LHCN-M2 (cell line): ENCODE measurements at regions not wholly inside any gene's neighbourhood (a gene's known extent, or its start where the extent isn't known, plus 50 kb on each side); places are given as distances from the start of the nearest gene placed in this dataset.

Experiments
- DNase-seq: peaks from one replicate; pipeline ENCODE4 v3.0.0-alpha.2; 2012; ENCODE audit warnings: low read depth

GRCh38 chr2:19846567-19846966 lies 55.2 kb downstream of the TTC32 start:
- DNase-seq: no peak

- no peak for DNase-seq
These were observed 55.8 kb downstream of the TTC32 start for GRCh38 chr2:19846030-19846429.

- no peak for DNase-seq
These were observed 56.4 kb downstream of the TTC32 start for GRCh38 chr2:19845323-19845920.

GRCh38 chr2:19844750-19845149 lies 57.0 kb downstream of the TTC32 start:
- DNase-seq: no peak

- DNase-seq: no peak
These were observed 57.7 kb downstream of the TTC32 start for GRCh38 chr2:19843992-19844515.

- DNase-seq: no peak
These were observed 59.7 kb downstream of the TTC32 start for GRCh38 chr2:19841918-19842693.

GRCh38 chr2:19839438-19839837 lies 62.3 kb downstream of the TTC32 start:
- DNase-seq: no peak

GRCh38 chr2:19838616-19839015 lies 63.2 kb downstream of the TTC32 start:
- DNase-seq: no peak

GRCh38 chr2:19837235-19837766 lies 64.5 kb downstream of the TTC32 start:
- no peak for DNase-seq

- no peak for DNase-seq
These were observed 66.0 kb downstream of the TTC32 start for GRCh38 chr2:19835781-19836281.

- DNase-seq: no peak
These were observed 67.8 kb downstream of the TTC32 start for GRCh38 chr2:19833978-19834377.

GRCh38 chr2:19829672-19830071 lies 72.1 kb downstream of the TTC32 start:
- DNase-seq: no peak

GRCh38 chr2:19826874-19827273 lies 74.9 kb downstream of the TTC32 start:
- DNase-seq: no peak

GRCh38 chr2:19823507-19823906 lies 78.3 kb downstream of the TTC32 start:
- DNase-seq: no peak

GRCh38 chr2:19819097-19820065 lies 82.4 kb downstream of the TTC32 start:
- DNase-seq: peak; percentile 85

GRCh38 chr2:19818543-19818942 lies 83.2 kb downstream of the TTC32 start:
- no peak for DNase-seq

GRCh38 chr2:19818039-19818438 lies 83.7 kb downstream of the TTC32 start:
- DNase-seq: no peak

- no peak for DNase-seq
These were observed 86.0 kb downstream of the TTC32 start for GRCh38 chr2:19815746-19816145.

GRCh38 chr2:19812166-19812565 lies 89.6 kb downstream of the TTC32 start:
- no peak for DNase-seq

GRCh38 chr2:19811186-19811585 lies 90.6 kb downstream of the TTC32 start:
- no peak for DNase-seq

- peak; percentile 11 for DNase-seq
These were observed 91.1 kb downstream of the TTC32 start for GRCh38 chr2:19810637-19811036.
